Liver (tissue), 8 donors: ENCODE measurements at regions not wholly inside any gene's neighbourhood (a gene's known extent, or its start where the extent isn't known, plus 50 kb on each side); places are given as distances from the start of the nearest gene placed in this dataset.

Source experiments
- DNase-seq: peaks from one replicate; pipeline ENCODE4 v3.0.0-alpha.2; 2017; ENCODE audit warnings: low spot score
- H3K27ac ChIP-seq, 2 donors: one replicate each; pipeline ENCODE4 v1.7.0; 2013; ENCODE audit warnings: inconsistent platforms in 2 of 2, low read length in 2 of 2, control low read depth in 1 of 2, low read depth in 1 of 2, mild to moderate bottlenecking in 1 of 2
- H3K27me3 ChIP-seq, 4 donors: one replicate each; pipeline versions ENCODE4 v1.6.1 to v1.7.0; 2013; ENCODE audit warnings: low read length in 3 of 4, inconsistent platforms in 1 of 4, mild to moderate bottlenecking in 1 of 4, moderate library complexity in 1 of 4; ENCODE audit not compliant: control insufficient read depth in 4 of 4, insufficient read depth in 4 of 4
- H3K36me3 ChIP-seq, 4 donors: one replicate each; pipeline versions ENCODE4 v1.6.1 to v1.7.0; 2013; ENCODE audit warnings: low read length in 3 of 4, mild to moderate bottlenecking in 3 of 4, low read depth in 1 of 4, moderate library complexity in 1 of 4; ENCODE audit not compliant: control insufficient read depth in 4 of 4, insufficient read depth in 3 of 4
- H3K4me1 ChIP-seq, 4 donors: one replicate each; pipeline versions ENCODE4 v1.6.1 to v1.7.0; 2013; ENCODE audit warnings: low read length in 3 of 4, mild to moderate bottlenecking in 3 of 4, moderate library complexity in 1 of 4; ENCODE audit not compliant: control insufficient read depth in 4 of 4, insufficient read depth in 4 of 4
- H3K4me3 ChIP-seq, 3 donors: one replicate each; pipeline versions ENCODE4 v1.6.1 to v1.7.0; 2013; ENCODE audit warnings: low read length in 3 of 3, control low read depth in 1 of 3, low read depth in 1 of 3, mild to moderate bottlenecking in 1 of 3
- H3K9ac ChIP-seq, 2 donors: one replicate each; pipeline ENCODE4 v1.7.0; 2013; ENCODE audit warnings: low read length in 2 of 2, mild to moderate bottlenecking in 2 of 2, moderate library complexity in 2 of 2, control low read depth in 1 of 2, low read depth in 1 of 2
- H3K9me3 ChIP-seq, 4 donors: one replicate each; pipeline versions ENCODE4 v1.6.1 to v1.7.0; 2013; ENCODE audit warnings: low read length in 3 of 4; ENCODE audit not compliant: control insufficient read depth in 4 of 4
- ATF3 ChIP-seq: IDR thresholded peaks from 2 replicates; pipeline ENCODE4 v1.6.1; 2016; ENCODE audit warnings: antibody characterized with exemption
- CTCF ChIP-seq: fragments of 150-350 bp; IDR thresholded peaks from 2 replicates; pipeline ENCODE4 v1.5.1; 2017; ENCODE audit warnings: improper control_type of control experiment, low read depth, low read length; ENCODE audit not compliant: missing input control
- EGR1 ChIP-seq, 2 donors: IDR thresholded peaks; 2 replicates each; pipeline ENCODE4 v1.6.1; 2016 to 2018; ENCODE audit warnings: antibody characterized with exemption in 2 of 2, low read depth in 2 of 2
- FOXA1 ChIP-seq: IDR thresholded peaks from 2 replicates; pipeline ENCODE4 v1.6.1; 2016; ENCODE audit warnings: antibody characterized with exemption
- FOXA2 ChIP-seq: IDR thresholded peaks from 2 replicates; pipeline ENCODE4 v1.6.1; 2016; ENCODE audit warnings: antibody characterized with exemption
- GABPA ChIP-seq, 2 donors: IDR thresholded peaks in 1 of 2; conservative IDR thresholded peaks in 1 of 2; 2 replicates each; pipeline ENCODE4 v1.6.1; 2016; ENCODE audit warnings: antibody characterized with exemption in 2 of 2, mild to moderate bottlenecking in 1 of 2, moderate library complexity in 1 of 2
- HNF4A ChIP-seq, 2 donors: conservative IDR thresholded peaks; 2 replicates each; pipeline ENCODE4 v1.6.1; 2016; ENCODE audit warnings: antibody characterized with exemption in 2 of 2, mild to moderate bottlenecking in 2 of 2
- HNF4G ChIP-seq: IDR thresholded peaks from 2 replicates; pipeline ENCODE4 v1.6.1; 2016; ENCODE audit warnings: antibody characterized with exemption
- JUND ChIP-seq, 2 donors: IDR thresholded peaks; 2 replicates each; pipeline ENCODE4 v1.6.1; 2016; ENCODE audit warnings: antibody characterized with exemption in 2 of 2
- NR2F2 ChIP-seq: IDR thresholded peaks from 2 replicates; pipeline ENCODE4 v1.6.1; 2016; ENCODE audit warnings: antibody characterized with exemption
- RAD21 ChIP-seq, 2 donors: IDR thresholded peaks; 2 replicates each; pipeline ENCODE4 v1.6.1; 2016; ENCODE audit warnings: antibody characterized with exemption in 2 of 2, mild to moderate bottlenecking in 2 of 2
- REST ChIP-seq: IDR thresholded peaks from 2 replicates; pipeline ENCODE4 v1.6.1; 2016; ENCODE audit warnings: antibody characterized with exemption, mild to moderate bottlenecking
- RXRA ChIP-seq, 2 donors: IDR thresholded peaks; 2 replicates each; pipeline ENCODE4 v1.6.1; 2017 to 2018; ENCODE audit warnings: antibody characterized with exemption in 2 of 2, mild to moderate bottlenecking in 1 of 2
- SP1 ChIP-seq: IDR thresholded peaks from 2 replicates; pipeline ENCODE4 v1.6.1; 2018; ENCODE audit warnings: antibody characterized with exemption, mild to moderate bottlenecking
- TAF1 ChIP-seq: conservative IDR thresholded peaks from 2 replicates; pipeline ENCODE4 v1.6.1; 2016; ENCODE audit warnings: antibody characterized with exemption, mild to moderate bottlenecking
- YY1 ChIP-seq: IDR thresholded peaks from 2 replicates; pipeline ENCODE4 v1.6.1; 2016; ENCODE audit warnings: antibody characterized with exemption, mild to moderate bottlenecking
- ZBTB33 ChIP-seq: IDR thresholded peaks from 2 replicates; pipeline ENCODE4 v1.6.1; 2016; ENCODE audit warnings: antibody characterized with exemption
- WGBS: extraction: QIAGEN DNeasy Blood & Tissue Kit; methylation state at CpG from one replicate; pipeline ENCODE4 v1.1.7; 2013; 5-methylcytosine and 5-hydroxymethylcytosine counted together
- donor health status: healthy.
- donor health status: healthy.
- donor health status: healthy.
- donor health status: healthy.
- donor health status: healthy.

- Histone ChIP-seq H3K27me3 (no peaks in the 10 kb centered on the region), H3K4me3 (no peak overlapping the region), H3K9me3 (no peaks in the 10 kb centered on the region), H3K27ac (no peak overlapping the region), H3K4me1 (no peaks in the 10 kb centered on the region), H3K9ac (no peak overlapping the region), H3K36me3 (no peaks in the 10 kb centered on the region)
- no peak for TF ChIP-seq HNF4A (conservative IDR thresholded peaks at IDR 0.05)
- TF ChIP-seq YY1, result no peak
- TF ChIP-seq FOXA2, result no peak
- TF ChIP-seq HNF4G, result no peak
- no peak for TF ChIP-seq FOXA1
- TF ChIP-seq TAF1, result no peak
- DNase-seq, result no peak
- 79% methylated on average over 7 of the region's 7 CpGs for WGBS
These were observed 126.3 kb upstream of the IRX3 start for GRCh38 chr16:54412777-54413455.

- no peaks in the 10 kb centered on the region for H3K36me3 ChIP-seq
- no peak overlapping the region for H3K4me3 ChIP-seq
- no peaks in the 10 kb centered on the region for H3K9me3 ChIP-seq
- DNase-seq, result no peak
- H3K4me1 ChIP-seq, result no peaks in the 10 kb centered on the region
- no peak overlapping the region for H3K27ac ChIP-seq
- 50% methylated on average over 11 of the region's 11 CpGs for WGBS
- H3K27me3 ChIP-seq, result no peaks in the 10 kb centered on the region
- no peak overlapping the region for H3K9ac ChIP-seq
- TF ChIP-seq GABPA (IDR thresholded peaks at IDR 0.05 in 1 of 2, conservative IDR thresholded peaks at IDR 0.05 in 1 of 2), result no peak
- no peak for TF ChIP-seq JUND (IDR thresholded peaks at IDR 0.05)
- TF ChIP-seq SP1, result no peak
- TF ChIP-seq RXRA (IDR thresholded peaks at IDR 0.05), result no peak
- no peak for TF ChIP-seq FOXA1
- TF ChIP-seq RAD21 (IDR thresholded peaks at IDR 0.05), result no peak
- TF ChIP-seq HNF4A (conservative IDR thresholded peaks at IDR 0.05), result no peak
- TF ChIP-seq NR2F2, result no peak
- TF ChIP-seq HNF4G, result no peak
- TF ChIP-seq CTCF, result no peak
- TF ChIP-seq EGR1 (IDR thresholded peaks at IDR 0.05; ENCODE audit: low read depth in 2 of 2), result no peak
These were observed 125.5 kb upstream of the IRX3 start for GRCh38 chr16:54412037-54412436.

- no peak for DNase-seq
These were observed 125.0 kb upstream of the IRX3 start for GRCh38 chr16:54411544-54411943.

More at GRCh38 chr16:54411544-54411943, 125.0 kb upstream of the IRX3 start:
- 47% methylated on average over 11 of the region's 11 CpGs for WGBS
- no peaks in the 10 kb centered on the region for H3K27me3 ChIP-seq
- H3K27ac ChIP-seq, result no peak overlapping the region
- no peaks in the 10 kb centered on the region for H3K4me1 ChIP-seq
- H3K9ac ChIP-seq, result no peak overlapping the region
- no peak overlapping the region for H3K4me3 ChIP-seq
- H3K9me3 ChIP-seq, result no peaks in the 10 kb centered on the region
- no peaks in the 10 kb centered on the region for H3K36me3 ChIP-seq
- TF ChIP-seq SP1 (no peak), EGR1 (IDR thresholded peaks at IDR 0.05; ENCODE audit: low read depth in 2 of 2) (no peak), ZBTB33 (no peak), NR2F2 (no peak), JUND (IDR thresholded peaks at IDR 0.05) (no peak), YY1 (no peak), CTCF (no peak), HNF4G (no peak), TAF1 (no peak), HNF4A (conservative IDR thresholded peaks at IDR 0.05) (no peak), REST (no peak), RXRA (IDR thresholded peaks at IDR 0.05) (no peak), GABPA (IDR thresholded peaks at IDR 0.05 in 1 of 2, conservative IDR thresholded peaks at IDR 0.05 in 1 of 2) (no peak), ATF3 (no peak), FOXA1 (no peak), FOXA2 (no peak)
